ENCODE measurements at regions not wholly inside any gene's neighbourhood (a gene's known extent, or its start where the extent isn't known, plus 50 kb on each side); places are given as distances from the start of the nearest gene placed in this dataset.
"Not testable (repeated sequence)": the region's sequence is repeated elsewhere in the genome, so short reads cannot be mapped to it uniquely, and the experiment has no call there.

- H3K4me1 ChIP-seq (ENCODE audit: insufficient read depth, low read length); H3K36me3 Mint-ChIP-seq; H3K4me1 Mint-ChIP-seq; H3K4me3 ChIP-seq (ENCODE audit: low read length); POLR2A ChIA-PET; H3K27me3 ChIP-seq (ENCODE audit: insufficient read depth, low read length, poor library complexity, severe bottlenecking); H3K9me3 Mint-ChIP-seq; H3K4me3 Mint-ChIP-seq; CTCF ChIA-PET; DNase-seq; H3K9me3 ChIP-seq (ENCODE audit: low read length); H3K27ac ChIP-seq (ENCODE audit: low read depth, low read length); H3K27me3 Mint-ChIP-seq; H3K36me3 ChIP-seq (ENCODE audit: insufficient read depth, low read length); H3K27ac Mint-ChIP-seq: not testable (repeated sequence)
Measured at GRCh38 chr10:23984405-23984804, 224.5 kb upstream of the KIAA1217 start.

GRCh38 chr10:23988006-23988405 is 220.9 kb upstream of the KIAA1217 start:
- H3K4me1 Mint-ChIP-seq = no peaks in the 10 kb centered on the region
- no peaks in the 10 kb centered on the region for H3K27me3 ChIP-seq (ENCODE audit: insufficient read depth, low read length, poor library complexity, severe bottlenecking)
- no peaks in the 10 kb centered on the region for H3K27me3 Mint-ChIP-seq
- CTCF ChIA-PET = no interaction called here
- H3K9me3 Mint-ChIP-seq = peaks cover 0 to 5% (median 3%) of the 10 kb centered on the region in 5 donors
- H3K27ac Mint-ChIP-seq = no peak overlapping the region
- no peak for DNase-seq
- POLR2A ChIA-PET = no interaction called here
- H3K4me3 Mint-ChIP-seq = no peak overlapping the region
- H3K36me3 ChIP-seq (ENCODE audit: insufficient read depth, low read length) = no peaks in the 10 kb centered on the region
- no peak overlapping the region for H3K4me3 ChIP-seq (ENCODE audit: low read length)
- no peak overlapping the region for H3K27ac ChIP-seq (ENCODE audit: low read depth, low read length)
- no peaks in the 10 kb centered on the region for H3K4me1 ChIP-seq (ENCODE audit: insufficient read depth, low read length)
- no peaks in the 10 kb centered on the region for H3K36me3 Mint-ChIP-seq
- H3K9me3 ChIP-seq (ENCODE audit: low read length) = no peaks in the 10 kb centered on the region

GRCh38 chr10:23994459-23995046 is 214.4 kb upstream of the KIAA1217 start:
- H3K27ac Mint-ChIP-seq = no peak overlapping the region
- H3K4me1 ChIP-seq (ENCODE audit: insufficient read depth, low read length) = no peaks in the 10 kb centered on the region
- no peak overlapping the region for H3K4me3 Mint-ChIP-seq
- no peak overlapping the region for H3K27ac ChIP-seq (ENCODE audit: low read depth, low read length)
- H3K9me3 Mint-ChIP-seq = peaks cover 0 to 12% (median 0%) of the 10 kb centered on the region in 5 donors
- H3K4me3 ChIP-seq (ENCODE audit: low read length) = no peak overlapping the region
- no peaks in the 10 kb centered on the region for H3K27me3 Mint-ChIP-seq
- no peaks in the 10 kb centered on the region for H3K27me3 ChIP-seq (ENCODE audit: insufficient read depth, low read length, poor library complexity, severe bottlenecking)
- no peaks in the 10 kb centered on the region for H3K4me1 Mint-ChIP-seq
- no peaks in the 10 kb centered on the region for H3K9me3 ChIP-seq (ENCODE audit: low read length)
- CTCF ChIA-PET = no interaction called here
- H3K36me3 ChIP-seq (ENCODE audit: insufficient read depth, low read length) = no peaks in the 10 kb centered on the region
- POLR2A ChIA-PET = no interaction called here
- H3K36me3 Mint-ChIP-seq = no peaks in the 10 kb centered on the region
- no peak for DNase-seq

- no peaks in the 10 kb centered on the region for H3K4me1 ChIP-seq (ENCODE audit: insufficient read depth, low read length)
- no peaks in the 10 kb centered on the region for H3K9me3 ChIP-seq (ENCODE audit: low read length)
- Mint-ChIP-seq H3K27ac (no peak overlapping the region), H3K4me3 (no peak overlapping the region), H3K4me1 (no peaks in the 10 kb centered on the region), H3K9me3 (peaks cover 0 to 6% (median 0%) of the 10 kb centered on the region in 5 donors), H3K36me3 (no peaks in the 10 kb centered on the region), H3K27me3 (no peaks in the 10 kb centered on the region)
- no peaks in the 10 kb centered on the region for H3K27me3 ChIP-seq (ENCODE audit: insufficient read depth, low read length, poor library complexity, severe bottlenecking)
- DNase-seq = no peak
- ChIA-PET POLR2A (no interaction called here), CTCF (no interaction called here)
- H3K36me3 ChIP-seq (ENCODE audit: insufficient read depth, low read length) = no peaks in the 10 kb centered on the region
- H3K27ac ChIP-seq (ENCODE audit: low read depth, low read length) = no peak overlapping the region
- no peak overlapping the region for H3K4me3 ChIP-seq (ENCODE audit: low read length)
Measured at GRCh38 chr10:23999445-23999844, 209.5 kb upstream of the KIAA1217 start.

GRCh38 chr10:24000271-24000813 is 208.6 kb upstream of the KIAA1217 start:
- POLR2A ChIA-PET = no interaction called here
- H3K4me1 ChIP-seq (ENCODE audit: insufficient read depth, low read length) = no peaks in the 10 kb centered on the region
- DNase-seq = no peak
- peaks cover 0 to 1% of the 10 kb centered on the region in 2 donors for H3K27me3 Mint-ChIP-seq
- H3K9me3 ChIP-seq (ENCODE audit: low read length) = no peaks in the 10 kb centered on the region
- H3K27me3 ChIP-seq (ENCODE audit: insufficient read depth, low read length, poor library complexity, severe bottlenecking) = no peaks in the 10 kb centered on the region
- no peak overlapping the region for H3K27ac ChIP-seq (ENCODE audit: low read depth, low read length)
- H3K27ac Mint-ChIP-seq = no peak overlapping the region
- no peak overlapping the region for H3K4me3 ChIP-seq (ENCODE audit: low read length)
- H3K4me1 Mint-ChIP-seq = no peaks in the 10 kb centered on the region
- peaks cover 0 to 3% (median 0%) of the 10 kb centered on the region in 5 donors for H3K9me3 Mint-ChIP-seq
- no peak overlapping the region for H3K4me3 Mint-ChIP-seq
- no peaks in the 10 kb centered on the region for H3K36me3 ChIP-seq (ENCODE audit: insufficient read depth, low read length)
- H3K36me3 Mint-ChIP-seq = no peaks in the 10 kb centered on the region
- CTCF ChIA-PET = no interaction called here

GRCh38 chr10:24006741-24007140 is 202.2 kb upstream of the KIAA1217 start:
- peaks cover 0 to 5% (median 3%) of the 10 kb centered on the region in 5 donors for H3K9me3 Mint-ChIP-seq
- no peaks in the 10 kb centered on the region for H3K36me3 Mint-ChIP-seq
- H3K27me3 Mint-ChIP-seq = peaks cover 0 to 3% of the 10 kb centered on the region in 2 donors
- Histone ChIP-seq H3K4me1 (ENCODE audit: insufficient read depth, low read length) (no peaks in the 10 kb centered on the region), H3K27ac (ENCODE audit: low read depth, low read length) (no peak overlapping the region), H3K36me3 (ENCODE audit: insufficient read depth, low read length) (no peaks in the 10 kb centered on the region), H3K4me3 (ENCODE audit: low read length) (no peak overlapping the region), H3K27me3 (ENCODE audit: insufficient read depth, low read length, poor library complexity, severe bottlenecking) (no peaks in the 10 kb centered on the region), H3K9me3 (ENCODE audit: low read length) (no peaks in the 10 kb centered on the region)
- no peak for DNase-seq
- H3K4me1 Mint-ChIP-seq = no peaks in the 10 kb centered on the region
- no peak overlapping the region for H3K4me3 Mint-ChIP-seq
- ChIA-PET CTCF (no interaction called here), POLR2A (no interaction called here)
- no peak overlapping the region for H3K27ac Mint-ChIP-seq

GRCh38 chr10:24007359-24007758 is 201.6 kb upstream of the KIAA1217 start:
- H3K27me3 Mint-ChIP-seq = peaks cover 0 to 3% of the 10 kb centered on the region in 2 donors
- H3K4me1 Mint-ChIP-seq = no peaks in the 10 kb centered on the region
- H3K4me1 ChIP-seq (ENCODE audit: insufficient read depth, low read length) = no peaks in the 10 kb centered on the region
- no peak overlapping the region for H3K4me3 Mint-ChIP-seq
- H3K9me3 Mint-ChIP-seq = peaks cover 0 to 5% (median 3%) of the 10 kb centered on the region in 5 donors
- CTCF ChIA-PET = no interaction called here
- H3K27ac Mint-ChIP-seq = no peak overlapping the region
- no peaks in the 10 kb centered on the region for H3K9me3 ChIP-seq (ENCODE audit: low read length)
- no peak for DNase-seq
- H3K36me3 Mint-ChIP-seq = no peaks in the 10 kb centered on the region
- no peak overlapping the region for H3K27ac ChIP-seq (ENCODE audit: low read depth, low read length)
- H3K36me3 ChIP-seq (ENCODE audit: insufficient read depth, low read length) = no peaks in the 10 kb centered on the region
- H3K4me3 ChIP-seq (ENCODE audit: low read length) = no peak overlapping the region
- POLR2A ChIA-PET = no interaction called here
- no peaks in the 10 kb centered on the region for H3K27me3 ChIP-seq (ENCODE audit: insufficient read depth, low read length, poor library complexity, severe bottlenecking)

GRCh38 chr10:24008164-24009091 is 200.5 kb upstream of the KIAA1217 start:
- Mint-ChIP-seq H3K4me1 (no peaks in the 10 kb centered on the region), H3K4me3 (no peak overlapping the region), H3K9me3 (peaks cover 0 to 5% (median 3%) of the 10 kb centered on the region in 5 donors), H3K36me3 (no peaks in the 10 kb centered on the region), H3K27ac (no peak overlapping the region), H3K27me3 (peaks cover 0 to 3% of the 10 kb centered on the region in 2 donors)
- no peaks in the 10 kb centered on the region for H3K4me1 ChIP-seq (ENCODE audit: insufficient read depth, low read length)
- no peak for DNase-seq
- no peaks in the 10 kb centered on the region for H3K9me3 ChIP-seq (ENCODE audit: low read length)
- H3K36me3 ChIP-seq (ENCODE audit: insufficient read depth, low read length) = no peaks in the 10 kb centered on the region
- no peak overlapping the region for H3K27ac ChIP-seq (ENCODE audit: low read depth, low read length)
- no peaks in the 10 kb centered on the region for H3K27me3 ChIP-seq (ENCODE audit: insufficient read depth, low read length, poor library complexity, severe bottlenecking)
- ChIA-PET POLR2A (no interaction called here), CTCF (no interaction called here)
- H3K4me3 ChIP-seq (ENCODE audit: low read length) = no peak overlapping the region
